CD14-positive monocyte (primary cell): ENCODE measurements at regions not wholly inside any gene's neighbourhood (a gene's known extent, or its start where the extent isn't known, plus 50 kb on each side); places are given as distances from the start of the nearest gene placed in this dataset.

Experiments
- DNase-seq, 3 donors: peaks; one replicate each; pipeline ENCODE4 v3.0.0-alpha.2; 2011 to 2022
- H2AFZ ChIP-seq: 2 replicates; pipeline ENCODE4 v1.6.0; 2012; ENCODE audit warnings: mild to moderate bottlenecking, low read depth, low read length, inconsistent platforms; ENCODE audit not compliant: insufficient read depth, poor library complexity, severe bottlenecking
- H3K27ac ChIP-seq, 2 donors: 1 replicate in 1 of 2; 2 replicates in 1 of 2; pipeline ENCODE4 v1.5.1; 2012 to 2013; ENCODE audit warnings: low read length in 2 of 2, control low read depth in 1 of 2, inconsistent platforms in 1 of 2, low read depth in 1 of 2, mild to moderate bottlenecking in 1 of 2
- H3K27me3 ChIP-seq, 2 donors: one replicate each; pipeline versions ENCODE4 v1.6.0 to v1.6.1; 2011 to 2013; ENCODE audit warnings: low read length in 2 of 2; ENCODE audit not compliant: control insufficient read depth in 2 of 2, insufficient read depth in 2 of 2
- H3K36me3 ChIP-seq, 2 donors: replicated peaks in 1 of 2; 1 replicate in 1 of 2; 2 replicates in 1 of 2; pipeline versions ENCODE4 v1.5.1 to v1.6.1; 2012 to 2013; ENCODE audit warnings: low read length in 2 of 2, control low read depth in 1 of 2, inconsistent platforms in 1 of 2, mild to moderate bottlenecking in 1 of 2; ENCODE audit not compliant: insufficient read depth in 2 of 2, control insufficient read depth in 1 of 2
- H3K4me1 ChIP-seq, 2 donors: 1 replicate in 1 of 2; 2 replicates in 1 of 2; pipeline versions ENCODE4 v1.5.1 to v1.6.1; 2012 to 2013; ENCODE audit warnings: low read length in 2 of 2, control low read depth in 1 of 2, inconsistent platforms in 1 of 2, mild to moderate bottlenecking in 1 of 2, moderate library complexity in 1 of 2; ENCODE audit not compliant: insufficient read depth in 2 of 2, control insufficient read depth in 1 of 2
- H3K4me2 ChIP-seq: replicated peaks from 2 replicates; pipeline ENCODE3; 2012; ENCODE audit warnings: low read length, moderate library complexity, mild to moderate bottlenecking; ENCODE audit not compliant: poor library complexity, severe bottlenecking; ENCODE audit errors: extremely low read depth
- H3K4me3 ChIP-seq, 3 experiments: fragments of 200-600 bp in 1 of 3; sonication (generic) in 1 of 3; replicated peaks in 1 of 3; 1 replicate in 2 of 3; 2 replicates in 1 of 3; pipeline ENCODE4 v1.5.1; 2011 to 2013; ENCODE audit warnings: low read length in 3 of 3, mild to moderate bottlenecking in 3 of 3, control low read depth in 2 of 3, low read depth in 2 of 3, inconsistent platforms in 1 of 3, moderate library complexity in 1 of 3
- H3K79me2 ChIP-seq: 2 replicates; pipeline ENCODE4 v1.6.0; 2012; ENCODE audit warnings: mild to moderate bottlenecking, control low read depth, inconsistent platforms, low read length, moderate library complexity; ENCODE audit not compliant: insufficient read depth
- H3K9ac ChIP-seq: 2 replicates; pipeline ENCODE4 v1.6.0; 2017; ENCODE audit warnings: low read length, mild to moderate bottlenecking; ENCODE audit not compliant: insufficient read depth, poor library complexity, severe bottlenecking
- H3K9me3 ChIP-seq, 2 donors: replicated peaks in 1 of 2; 1 replicate in 1 of 2; 2 replicates in 1 of 2; pipeline versions ENCODE4 v1.5.1 to v1.6.1; 2012 to 2013; ENCODE audit warnings: low read length in 2 of 2, control low read depth in 1 of 2; ENCODE audit not compliant: control insufficient read depth in 1 of 2, insufficient read depth in 1 of 2
- H4K20me1 ChIP-seq: 2 replicates; pipeline ENCODE4 v1.6.0; 2012; ENCODE audit warnings: mild to moderate bottlenecking, low read length, control low read depth, moderate library complexity; ENCODE audit not compliant: insufficient read depth
- H3K27ac Mint-ChIP-seq, 7 donors: one replicate each; pipeline ENCODE4 v1.8.0; 2020; ENCODE audit warnings: mild to moderate bottlenecking in 7 of 7, mixed read lengths in 7 of 7, moderate library complexity in 6 of 7, inconsistent platforms in 2 of 7
- H3K27me3 Mint-ChIP-seq, 3 donors: one replicate each; pipeline ENCODE4 v1.8.0; 2021 to 2022; ENCODE audit warnings: low read depth in 3 of 3, mild to moderate bottlenecking in 3 of 3, mixed read lengths in 3 of 3, moderate library complexity in 3 of 3, inconsistent platforms in 1 of 3
- H3K36me3 Mint-ChIP-seq, 2 donors: one replicate each; pipeline ENCODE4 v1.8.0; 2020; ENCODE audit warnings: mixed read lengths in 2 of 2, inconsistent platforms in 1 of 2, mild to moderate bottlenecking in 1 of 2
- H3K4me1 Mint-ChIP-seq: one replicate; pipeline ENCODE4 v1.8.0; 2020; ENCODE audit warnings: mild to moderate bottlenecking, mixed read lengths
- H3K4me3 Mint-ChIP-seq, 2 donors: one replicate each; pipeline ENCODE4 v1.8.0; 2020; ENCODE audit warnings: mild to moderate bottlenecking in 2 of 2, mixed read lengths in 2 of 2, moderate library complexity in 1 of 2
- H3K9me3 Mint-ChIP-seq, 7 donors: one replicate each; pipeline ENCODE4 v1.8.0; 2020 to 2022; ENCODE audit warnings: mixed read lengths in 7 of 7, mild to moderate bottlenecking in 6 of 7, moderate library complexity in 6 of 7, inconsistent platforms in 2 of 7
- WGBS: methylation state at CpG from one replicate; pipeline ENCODE4 v1.1.5; 2013; ENCODE audit warnings: missing lambda C conversion rate; ENCODE audit not compliant: insufficient coverage; 5-methylcytosine and 5-hydroxymethylcytosine counted together
- intact Hi-C, 2 donors: fragments of 100-400 bp; cut with micrococcal nuclease; formaldehyde crosslinking; loops; one replicate each; pipeline versions ENCODE4 v1.15.0 to v1.15.1; 2023
- TF ChIP-seq, protein P1 (sequence below): fragments of 200-600 bp; IDR thresholded peaks from one replicate; pipeline ENCODE4 v1.8.0; 2022; ENCODE audit warnings: antibody characterized with exemption, mild to moderate bottlenecking

GRCh38 chr2:102978091-102978490, 216.3 kb downstream of the TMEM182 start:
- no peak overlapping the region for H3K9ac ChIP-seq
- no peaks in the 10 kb centered on the region for H3K4me1 ChIP-seq
- no peaks in the 10 kb centered on the region for H3K36me3 Mint-ChIP-seq
- H3K27me3 ChIP-seq = no peaks in the 10 kb centered on the region
- peaks cover 0 to 3% (median 0%) of the 10 kb centered on the region in 3 donors for H3K27me3 Mint-ChIP-seq
- H3K27ac ChIP-seq = no peak overlapping the region
- H4K20me1 ChIP-seq = no peaks in the 10 kb centered on the region
- H2AFZ ChIP-seq = no peak overlapping the region
- no peak overlapping the region for H3K27ac Mint-ChIP-seq
- DNase-seq = no peak
- H3K79me2 ChIP-seq = no peaks in the 10 kb centered on the region
- TF ChIP-seq, protein P1, sequence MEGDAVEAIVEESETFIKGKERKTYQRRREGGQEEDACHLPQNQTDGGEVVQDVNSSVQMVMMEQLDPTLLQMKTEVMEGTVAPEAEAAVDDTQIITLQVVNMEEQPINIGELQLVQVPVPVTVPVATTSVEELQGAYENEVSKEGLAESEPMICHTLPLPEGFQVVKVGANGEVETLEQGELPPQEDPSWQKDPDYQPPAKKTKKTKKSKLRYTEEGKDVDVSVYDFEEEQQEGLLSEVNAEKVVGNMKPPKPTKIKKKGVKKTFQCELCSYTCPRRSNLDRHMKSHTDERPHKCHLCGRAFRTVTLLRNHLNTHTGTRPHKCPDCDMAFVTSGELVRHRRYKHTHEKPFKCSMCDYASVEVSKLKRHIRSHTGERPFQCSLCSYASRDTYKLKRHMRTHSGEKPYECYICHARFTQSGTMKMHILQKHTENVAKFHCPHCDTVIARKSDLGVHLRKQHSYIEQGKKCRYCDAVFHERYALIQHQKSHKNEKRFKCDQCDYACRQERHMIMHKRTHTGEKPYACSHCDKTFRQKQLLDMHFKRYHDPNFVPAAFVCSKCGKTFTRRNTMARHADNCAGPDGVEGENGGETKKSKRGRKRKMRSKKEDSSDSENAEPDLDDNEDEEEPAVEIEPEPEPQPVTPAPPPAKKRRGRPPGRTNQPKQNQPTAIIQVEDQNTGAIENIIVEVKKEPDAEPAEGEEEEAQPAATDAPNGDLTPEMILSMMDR = no peak
- H3K4me1 Mint-ChIP-seq = peaks cover 9% of the 10 kb centered on the region
- no peak overlapping the region for H3K4me3 Mint-ChIP-seq
- H3K9me3 ChIP-seq = no peaks in the 10 kb centered on the region
- H3K4me3 ChIP-seq = no peak overlapping the region
- intact Hi-C loops = no loop called here
- H3K4me2 ChIP-seq = no peak overlapping the region
- H3K9me3 Mint-ChIP-seq = peaks cover 0 to 5% (median 0%) of the 10 kb centered on the region in 7 donors
- WGBS = 78% methylated on average over 1 of the region's 3 CpGs
- H3K36me3 ChIP-seq = no peaks in the 10 kb centered on the region

DNA sequence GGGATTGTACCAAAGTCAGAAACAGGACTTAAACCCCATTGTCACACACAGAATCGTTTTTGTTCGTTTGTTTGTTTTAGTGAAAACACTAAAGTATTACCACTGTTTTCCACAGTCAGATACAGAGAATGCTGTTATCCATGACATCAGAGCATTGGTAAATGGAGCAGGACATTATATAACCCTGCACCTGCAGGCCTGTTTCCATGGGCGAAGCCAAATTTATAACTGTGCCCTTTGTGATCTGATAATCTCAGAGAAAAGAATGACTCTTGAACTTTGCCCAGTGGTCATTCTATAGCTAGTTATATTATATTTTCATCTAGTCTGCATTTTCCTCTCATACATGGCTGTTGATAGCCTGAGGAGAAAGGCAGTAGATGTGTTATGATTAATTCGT, 217.6 kb downstream of the TMEM182 start:
- Mint-ChIP-seq H3K4me1 (peaks cover 9% of the 10 kb centered on the region), H3K27me3 (peaks cover 0 to 3% (median 0%) of the 10 kb centered on the region in 3 donors), H3K4me3 (no peak overlapping the region), H3K9me3 (peaks cover 0 to 6% (median 0%) of the 10 kb centered on the region in 7 donors), H3K36me3 (no peaks in the 10 kb centered on the region), H3K27ac (no peak overlapping the region)
- no peak overlapping the region for H3K4me2 ChIP-seq
- H3K4me3 ChIP-seq = no peak overlapping the region
- H3K79me2 ChIP-seq = no peaks in the 10 kb centered on the region
- H3K27ac ChIP-seq = no peak overlapping the region
- H3K9ac ChIP-seq = no peak overlapping the region
- H2AFZ ChIP-seq = no peak overlapping the region
- no CpG with 5 or more reads among the region's 4 CpGs for WGBS
- intact Hi-C loops = no loop called here
- H3K9me3 ChIP-seq = no peaks in the 10 kb centered on the region
- TF ChIP-seq, protein P1 = no peak
- H3K27me3 ChIP-seq = no peaks in the 10 kb centered on the region
- H3K4me1 ChIP-seq = no peaks in the 10 kb centered on the region
- no peaks in the 10 kb centered on the region for H3K36me3 ChIP-seq
- no peaks in the 10 kb centered on the region for H4K20me1 ChIP-seq
- no peak for DNase-seq
